HG03469 (cell line): ENCODE measurements at regions not wholly inside any gene's neighbourhood (a gene's known extent, or its start where the extent isn't known, plus 50 kb on each side); places are given as distances from the start of the nearest gene placed in this dataset.

Source experiments
- ATAC-seq: cut with Tn5 transposase; IDR thresholded peaks from one replicate; pipeline ENCODE4 v1.9.1; 2021; ENCODE audit warnings: mild to moderate bottlenecking, moderate library complexity, moderate number of reproducible peaks; ENCODE audit not compliant: unreplicated experiment

DNA sequence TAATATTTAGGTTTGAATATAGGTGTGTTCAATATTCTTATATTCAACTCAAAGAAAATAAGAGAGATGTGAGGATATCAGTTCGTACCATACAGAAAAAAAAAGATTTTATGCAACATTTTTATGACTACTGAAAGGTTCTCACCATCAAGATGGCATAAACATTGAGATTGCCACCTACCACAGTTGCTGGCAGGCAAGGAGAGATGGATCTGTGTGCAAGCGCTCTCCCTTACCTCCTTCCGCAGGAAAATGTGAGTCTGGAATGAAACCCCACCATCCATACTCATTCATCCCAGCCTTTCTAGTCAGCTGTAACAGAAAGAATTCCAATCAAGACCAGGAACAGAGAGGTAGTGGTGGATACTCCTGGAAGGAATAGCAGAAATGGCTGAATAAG is 376.9 kb downstream of the PPP3CA start:
- ATAC-seq = no peak

DNA sequence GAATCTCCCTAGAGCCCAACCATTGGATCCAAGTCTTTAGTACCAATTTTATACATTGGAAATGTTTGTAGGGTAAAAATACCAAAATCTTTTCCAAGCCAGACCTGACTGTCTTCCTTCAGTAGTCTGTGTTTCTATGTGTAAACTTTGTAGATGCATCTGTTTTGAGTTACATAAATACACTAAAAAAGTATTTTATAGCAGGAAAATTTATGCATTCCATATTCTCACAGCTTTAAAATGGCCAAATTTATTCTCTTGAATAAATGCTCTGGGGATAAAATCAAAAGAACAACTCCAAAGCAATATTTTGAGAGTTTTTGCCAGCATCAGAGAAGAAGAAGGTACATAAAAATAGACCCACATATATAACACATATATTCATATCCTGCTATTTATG is 377.4 kb downstream of the PPP3CA start:
- no peak for ATAC-seq

DNA sequence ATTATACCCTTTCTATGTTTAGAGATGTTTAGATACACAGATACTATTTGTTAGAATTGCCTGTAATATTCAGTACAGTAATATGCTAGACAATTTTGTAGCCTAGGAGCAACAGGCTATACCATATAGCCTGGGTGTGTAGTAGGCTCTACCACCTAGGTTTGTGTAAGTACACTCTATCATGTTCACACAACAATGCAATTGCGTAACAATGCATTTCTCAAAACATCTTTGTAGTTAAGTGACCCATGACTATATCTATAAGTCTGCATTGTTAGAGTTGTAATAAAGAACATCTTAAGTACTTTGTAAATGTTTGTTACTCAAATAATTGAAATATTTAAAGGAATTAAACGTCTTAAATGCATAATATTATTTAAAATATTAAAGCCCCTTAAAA is 379.3 kb downstream of the PPP3CA start:
- ATAC-seq = no peak

DNA sequence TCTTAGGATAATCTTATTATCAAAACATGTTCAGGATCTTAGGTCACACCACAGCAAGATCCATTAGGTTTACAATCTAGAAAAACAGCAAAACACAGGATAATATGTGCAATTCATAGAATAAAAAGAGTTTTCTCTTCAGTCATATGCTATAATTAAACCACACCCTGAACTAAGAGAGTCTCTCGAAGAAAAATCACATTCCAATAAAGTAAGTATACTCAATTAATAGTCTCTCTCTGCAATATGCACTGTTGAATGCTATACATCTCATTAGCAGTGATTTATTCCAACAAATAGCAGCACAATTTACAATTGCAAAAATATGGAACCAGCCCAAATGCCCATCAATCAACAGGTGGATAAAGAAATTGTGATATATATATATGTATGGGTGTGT is 383.7 kb downstream of the PPP3CA start:
- no peak for ATAC-seq

DNA sequence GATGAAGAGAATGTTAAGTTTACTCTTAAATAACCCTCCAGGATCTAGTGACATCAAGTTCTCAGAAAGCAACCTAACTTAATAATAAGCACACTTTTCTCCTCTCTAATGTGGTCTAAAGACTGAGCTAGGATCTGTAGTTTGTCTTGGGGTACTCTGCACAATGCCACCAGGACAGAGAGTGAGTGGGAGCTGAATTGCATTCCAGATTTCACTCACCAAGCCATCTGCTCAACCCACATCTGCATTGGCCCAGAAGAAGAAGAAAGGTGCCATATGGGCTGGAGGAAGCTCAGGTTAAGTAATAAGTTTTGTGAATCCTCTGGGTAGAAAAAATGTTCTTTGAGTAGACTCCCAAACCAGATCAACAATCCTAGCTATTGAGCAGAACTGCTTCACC is 384.6 kb downstream of the PPP3CA start:
- ATAC-seq = peak; percentile 82

DNA sequence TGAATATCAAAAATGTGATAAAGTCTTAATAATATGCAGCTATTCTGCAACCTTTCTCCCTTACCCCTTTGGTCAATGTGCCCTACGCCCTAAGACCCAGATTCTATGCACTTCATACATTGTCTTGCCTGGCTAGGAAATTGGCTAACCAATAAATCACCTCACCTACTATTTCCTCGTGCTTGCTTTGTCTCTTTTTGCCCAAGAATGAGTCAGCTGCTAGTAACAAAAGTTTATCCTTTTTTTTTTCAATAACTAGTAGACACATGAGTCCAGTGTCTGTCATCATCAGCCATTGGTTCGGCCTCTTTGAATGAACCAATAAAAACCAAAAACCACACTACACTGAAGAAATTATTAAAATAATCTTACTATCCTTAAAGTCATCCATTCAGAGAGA is 387.1 kb downstream of the PPP3CA start:
- ATAC-seq = no peak

DNA sequence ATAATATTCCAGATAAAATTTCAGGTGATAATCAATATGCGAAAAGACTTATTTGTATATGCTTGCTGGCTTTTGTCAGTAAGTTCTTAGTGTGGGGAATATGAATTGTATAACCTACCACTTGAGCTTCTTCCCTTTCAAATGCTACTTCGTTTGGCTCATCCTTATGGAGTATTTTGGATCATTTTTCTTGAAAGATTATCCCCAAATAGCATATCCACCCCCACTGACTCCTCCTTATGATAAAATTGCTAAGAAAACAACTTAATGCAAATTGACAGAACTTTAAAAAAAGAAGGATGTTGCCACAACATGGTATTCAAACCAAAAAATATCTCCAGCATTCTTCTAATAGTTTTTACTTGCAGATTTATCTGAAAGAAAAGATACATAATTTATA is 393.3 kb downstream of the PPP3CA start:
- no peak for ATAC-seq

DNA sequence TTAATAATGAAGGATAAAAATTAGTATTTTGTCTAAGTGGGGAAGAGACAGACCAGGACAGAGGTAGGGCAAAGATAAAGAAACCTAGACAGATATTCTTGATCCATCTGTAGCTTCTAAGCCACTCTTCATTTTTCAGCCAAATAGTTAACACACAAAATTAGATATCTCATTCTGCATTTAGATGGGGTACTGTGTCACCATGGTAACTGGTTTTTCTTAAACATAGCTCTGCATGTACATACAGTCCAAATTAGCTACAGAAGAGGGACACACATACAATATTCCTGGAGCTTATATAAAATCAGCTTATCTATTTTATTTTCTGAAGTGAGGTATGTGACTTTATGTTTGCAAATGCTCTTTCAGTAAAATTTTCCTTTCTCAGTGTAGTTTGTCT is 393.7 kb downstream of the PPP3CA start:
- ATAC-seq = no peak

DNA sequence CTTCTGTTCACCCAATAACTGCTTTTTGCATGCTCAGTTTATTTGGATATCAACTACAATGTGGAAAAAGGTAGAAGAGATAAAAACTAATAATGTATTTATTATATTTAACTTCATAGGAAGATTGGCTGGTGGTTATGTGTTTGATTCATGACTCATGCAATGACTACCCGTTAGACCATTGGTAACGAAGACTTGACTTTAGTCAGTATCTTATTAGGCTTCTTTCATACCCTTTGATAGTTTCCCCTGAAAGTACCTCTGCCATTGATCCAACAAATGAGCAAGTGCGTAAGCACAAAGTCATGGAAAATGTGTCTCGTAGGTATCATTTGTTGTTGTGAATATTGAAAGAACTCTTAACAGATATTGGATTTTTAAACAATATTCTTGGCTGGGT is 394.7 kb downstream of the PPP3CA start:
- no peak for ATAC-seq

DNA sequence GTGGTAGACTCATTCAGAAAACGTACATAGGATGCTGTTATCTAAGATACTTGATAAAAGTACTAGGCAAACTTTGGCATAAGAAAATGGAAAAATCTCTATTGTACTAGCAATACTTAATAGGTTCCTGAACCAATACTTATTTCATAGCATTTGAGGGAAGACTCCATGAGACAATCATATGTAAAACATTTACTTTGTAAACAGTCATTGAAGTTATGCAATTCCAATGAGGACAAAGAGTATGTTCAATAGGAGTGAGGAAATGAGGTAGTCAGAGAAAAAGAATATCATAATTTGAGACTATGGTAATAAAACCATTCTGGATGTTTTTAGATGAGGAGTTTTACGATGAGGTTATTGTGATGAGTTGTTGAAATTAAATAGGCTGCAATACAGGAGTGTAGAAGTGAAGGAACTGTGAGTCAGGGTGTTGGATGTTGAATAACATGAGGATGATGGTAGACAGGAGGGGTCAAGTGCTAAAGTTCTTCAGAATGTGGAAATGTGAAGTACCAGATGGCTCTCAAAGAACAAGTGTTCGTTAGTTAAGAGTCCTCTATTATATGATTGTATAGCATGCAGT is 397.9 kb downstream of the PPP3CA start:
- ATAC-seq = no peak

DNA sequence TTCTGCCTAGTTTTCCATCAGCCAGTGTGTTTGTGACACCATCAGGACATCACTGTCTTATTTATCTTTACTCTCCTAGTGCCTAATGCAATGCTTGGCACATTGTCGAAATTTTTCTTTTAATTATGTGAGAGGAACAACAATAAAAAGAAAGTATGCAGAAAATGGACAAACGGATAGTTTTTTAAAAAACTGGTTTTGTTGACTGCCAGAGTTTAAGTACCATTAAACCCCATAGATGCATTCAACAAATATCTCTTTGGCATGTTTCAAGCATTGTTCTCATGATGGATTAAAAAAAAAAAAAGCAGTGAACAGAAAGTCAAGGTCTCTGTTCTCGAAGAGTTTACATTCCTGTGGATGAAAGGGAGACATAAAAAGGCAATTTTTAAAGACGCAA is 398.4 kb downstream of the PPP3CA start:
- ATAC-seq = no peak

DNA sequence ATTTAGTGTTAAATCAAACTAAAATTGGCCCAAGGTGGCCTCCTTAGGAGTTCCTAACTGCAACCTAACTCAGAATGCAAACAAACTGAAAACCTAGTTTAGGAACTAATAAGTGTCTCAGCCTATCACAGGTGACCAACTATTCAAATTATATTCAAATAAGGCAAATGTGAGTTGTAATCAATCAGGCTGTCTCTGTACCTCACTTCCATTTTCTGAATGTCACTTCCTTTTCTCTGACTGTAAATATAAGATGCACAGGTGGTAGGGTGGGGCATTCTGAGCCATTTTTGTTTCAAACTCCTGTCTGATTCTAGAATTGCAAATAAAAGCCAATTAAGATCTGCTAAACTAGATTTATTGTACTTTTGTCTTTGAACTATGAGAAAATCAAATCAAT is 401.5 kb downstream of the PPP3CA start:
- no peak for ATAC-seq

DNA sequence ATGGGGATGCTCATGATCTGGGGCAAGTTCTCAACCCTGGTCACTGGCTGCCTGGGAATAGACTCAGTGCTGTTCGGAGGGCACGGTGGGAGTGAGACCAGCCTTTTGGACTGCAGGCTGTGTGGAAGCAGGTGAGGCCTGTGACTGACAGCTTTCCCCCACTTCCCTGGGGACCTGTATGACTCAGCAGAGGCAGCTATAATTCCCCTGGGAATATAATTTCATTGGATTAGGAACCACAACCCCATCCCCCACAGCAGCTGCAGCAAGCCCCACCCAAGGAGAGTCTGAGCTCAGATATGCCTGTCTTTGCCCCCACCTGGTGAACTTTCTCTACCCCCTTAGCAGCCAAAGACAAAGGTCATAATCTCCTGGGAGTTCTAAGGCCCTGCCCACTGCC is 408.6 kb downstream of the PPP3CA start:
- ATAC-seq = no peak

DNA sequence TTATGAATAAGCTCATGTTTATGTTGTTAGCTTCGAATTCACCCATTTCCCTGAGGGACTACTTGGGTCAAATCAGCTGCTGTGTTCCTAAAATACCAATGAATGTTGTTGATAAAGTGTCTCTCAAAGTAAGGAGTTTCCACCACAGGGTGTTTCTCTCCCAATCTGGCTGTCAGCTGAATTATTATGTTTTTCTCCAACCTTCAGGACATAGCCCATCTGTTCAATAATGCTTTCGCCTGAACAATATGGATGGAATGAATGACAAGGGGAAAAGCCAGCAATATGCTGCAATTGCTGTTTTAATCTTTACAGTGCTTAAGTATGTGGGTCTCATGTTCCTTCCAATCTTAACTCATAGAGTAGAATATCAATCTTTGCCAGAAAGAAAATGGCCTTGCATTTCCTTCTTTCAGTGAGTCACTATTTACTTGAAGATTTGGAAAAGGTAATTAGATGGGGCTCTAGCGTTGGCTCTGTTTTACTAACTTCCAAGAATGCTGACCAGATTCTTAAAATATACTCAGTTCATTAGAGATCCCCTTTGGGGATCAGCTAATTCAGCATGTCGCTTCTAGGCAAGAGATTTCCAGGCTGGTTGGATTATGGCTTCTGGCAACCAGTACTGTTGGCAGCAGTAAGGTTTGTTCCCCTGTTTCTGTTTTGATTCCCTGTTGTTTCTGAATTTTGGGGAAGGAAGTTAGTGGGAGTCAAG is 410.5 kb downstream of the PPP3CA start:
- ATAC-seq = no peak

DNA sequence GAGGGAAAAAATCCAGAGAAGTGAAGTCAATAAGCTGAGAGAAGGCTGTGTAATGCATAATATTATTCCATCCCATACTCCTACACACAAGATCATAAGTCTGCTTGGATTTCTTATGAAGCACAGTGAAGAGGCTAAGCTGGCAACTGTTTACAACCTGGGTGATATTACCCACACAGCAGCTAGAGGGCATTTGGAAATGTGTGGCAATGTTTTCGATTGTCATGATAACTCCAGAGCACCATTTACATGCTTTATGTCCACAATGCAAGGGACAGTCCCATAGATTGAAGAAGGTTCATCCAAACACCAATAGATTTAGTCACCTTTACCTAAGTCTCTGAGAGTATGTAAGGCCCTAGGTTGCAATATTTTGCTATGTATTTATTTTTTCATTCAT is 412.2 kb downstream of the PPP3CA start:
- ATAC-seq = peak; percentile 40

DNA sequence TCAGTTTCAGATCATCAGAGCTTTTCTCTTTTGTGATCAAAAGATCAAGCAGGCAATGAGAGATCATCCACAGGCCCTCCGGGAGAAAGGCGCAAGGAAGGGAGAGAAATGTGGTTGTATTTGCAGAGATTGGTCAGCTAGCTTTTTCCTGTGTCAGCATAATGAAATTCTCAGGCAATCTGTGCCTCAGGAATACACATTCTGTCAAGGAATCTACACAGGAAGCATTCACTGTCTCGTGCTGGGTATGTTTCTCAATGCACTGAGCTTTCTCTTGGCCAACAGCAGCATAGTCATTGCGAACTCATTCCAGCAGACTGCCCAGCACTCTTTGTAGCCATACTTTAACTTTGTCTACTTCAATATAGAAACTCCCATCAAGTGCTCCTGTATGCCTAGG is 413.7 kb downstream of the PPP3CA start:
- ATAC-seq = no peak

DNA sequence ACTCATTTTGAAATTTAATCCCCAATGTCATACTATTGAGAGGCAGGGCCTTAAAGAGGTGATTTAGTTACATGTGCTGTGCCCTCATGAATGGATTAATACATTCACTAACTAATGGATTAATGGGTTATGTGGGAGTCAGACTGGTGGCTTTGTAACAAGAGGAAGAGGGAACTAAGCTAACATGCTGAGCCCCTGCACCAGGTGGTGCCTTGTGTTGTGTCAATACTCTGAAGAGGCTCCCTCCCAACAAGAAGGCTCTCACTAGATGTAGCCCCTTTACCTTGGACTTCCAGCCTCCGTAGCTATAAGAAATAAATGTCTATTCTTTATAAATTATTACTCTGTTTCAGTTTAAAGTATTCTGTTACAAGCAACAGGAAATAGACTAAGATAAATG is 411.9 kb upstream of the EMCN start:
- ATAC-seq = no peak

DNA sequence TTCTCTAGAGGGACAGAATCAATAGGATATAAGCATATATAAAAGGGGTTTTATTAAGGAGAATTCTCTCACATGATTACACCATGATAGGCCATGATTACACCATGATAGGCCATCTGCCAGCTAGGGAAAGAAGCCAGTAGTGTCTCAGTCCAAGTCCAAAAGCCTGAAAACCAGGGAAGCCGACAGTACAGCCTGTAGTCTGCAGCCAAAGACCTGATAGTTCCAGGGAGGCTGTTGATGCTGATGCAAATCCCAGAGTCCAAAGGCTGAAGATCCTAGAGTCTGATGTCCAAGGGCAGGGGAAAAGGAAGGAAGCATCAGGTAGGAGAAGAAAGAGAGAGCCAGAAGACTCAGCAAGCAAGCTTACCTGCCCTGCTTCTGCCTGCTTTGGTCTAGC is 411.3 kb upstream of the EMCN start:
- no peak for ATAC-seq

DNA sequence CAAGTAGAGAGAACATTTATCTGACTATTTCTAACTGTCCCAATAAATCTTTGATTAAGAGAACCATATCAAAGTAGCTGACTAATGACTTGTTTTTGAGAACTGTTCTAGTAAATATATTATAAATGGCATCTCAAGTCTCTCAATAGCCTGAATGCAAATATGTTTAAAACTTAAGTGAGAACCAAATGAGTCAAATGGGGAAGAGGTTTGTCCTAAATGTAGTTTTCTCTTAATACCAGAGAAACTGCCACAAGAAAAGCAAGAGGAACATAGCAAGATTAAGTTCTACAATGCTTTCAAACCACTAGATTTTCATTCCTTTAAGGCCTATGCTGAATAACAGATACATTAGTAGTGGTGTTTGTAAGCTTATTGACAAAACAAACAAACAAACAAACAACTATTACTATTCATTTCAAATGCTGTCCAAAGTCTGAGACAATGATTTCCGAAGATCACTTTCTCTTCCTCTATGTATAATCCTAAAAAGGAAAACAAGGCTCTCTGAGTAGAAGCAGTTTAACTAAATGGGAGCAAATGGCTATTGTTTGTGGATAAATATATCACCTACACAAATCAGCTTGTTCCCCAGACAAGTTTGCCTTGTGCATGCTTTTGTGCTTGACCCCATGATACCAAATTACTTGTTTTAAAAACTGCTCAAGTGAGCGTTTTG is 408.4 kb upstream of the EMCN start:
- ATAC-seq = peak; percentile 70

DNA sequence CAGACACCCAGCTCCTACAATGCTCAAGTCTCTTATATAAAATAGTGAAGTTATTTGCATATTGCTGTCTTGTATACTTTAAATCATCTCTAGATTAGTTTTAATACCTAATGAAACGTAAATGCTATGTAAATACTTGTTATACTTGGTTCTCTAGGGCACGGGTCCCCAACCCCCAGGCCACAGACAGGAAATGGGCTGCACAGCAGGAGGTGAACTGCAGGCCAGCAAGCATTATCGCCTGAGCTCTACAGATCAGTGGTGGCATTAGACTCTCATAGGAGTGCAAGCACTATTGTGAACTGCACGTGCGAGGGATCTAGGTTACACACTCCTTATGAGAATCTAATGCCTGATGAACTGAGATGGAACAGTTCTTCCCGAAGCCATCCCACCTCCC is 395.9 kb upstream of the EMCN start:
- ATAC-seq = no peak

DNA sequence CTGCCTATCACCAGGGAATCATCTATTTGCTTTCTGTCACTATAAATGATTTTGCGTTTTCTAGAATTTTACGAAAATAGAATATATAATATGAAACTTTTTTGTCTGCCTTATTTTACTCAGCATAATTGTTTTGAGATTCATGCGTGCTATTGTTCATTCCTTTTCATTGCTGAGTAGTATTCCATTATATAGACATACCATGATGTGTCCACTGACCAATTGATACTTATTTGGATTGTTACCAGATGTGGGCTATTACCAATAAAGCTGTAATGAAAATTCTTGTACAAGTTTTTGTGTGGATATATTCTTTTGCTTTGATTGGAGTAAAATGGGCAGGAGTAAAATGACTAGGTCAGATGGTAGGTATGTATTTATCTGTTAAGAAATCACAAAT is 390.7 kb upstream of the EMCN start:
- no peak for ATAC-seq
